ENCODE measurements at regions not wholly inside any gene's neighbourhood (a gene's known extent, or its start where the extent isn't known, plus 50 kb on each side); places are given as distances from the start of the nearest gene placed in this dataset.

DNA sequence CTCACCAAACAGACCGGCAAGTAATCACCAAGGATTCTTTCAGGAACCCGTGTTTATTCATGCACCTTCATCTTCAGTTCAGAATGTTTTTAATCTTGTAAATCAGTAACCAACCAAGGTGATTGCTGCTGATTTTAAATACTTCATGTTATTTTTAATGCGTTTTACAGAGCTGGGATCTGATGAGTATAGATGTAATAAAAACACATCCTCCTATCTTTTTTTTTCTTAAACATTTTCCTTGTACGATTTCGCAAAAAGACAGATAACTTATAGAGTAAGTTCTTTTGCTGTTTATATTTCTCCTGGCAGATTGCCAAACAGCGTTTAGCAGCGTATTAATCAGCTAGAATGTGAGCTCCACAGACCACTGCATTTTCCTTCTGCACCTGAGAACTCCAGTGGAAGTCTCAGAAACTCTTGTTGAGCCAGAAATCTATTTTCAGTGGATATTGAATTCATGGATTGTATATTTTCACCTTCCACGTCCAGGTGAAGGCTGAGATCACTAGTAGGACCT lies 397.8 kb upstream of the NRP1 start:
- Histone ChIP-seq H3K9ac (ENCODE audit: extremely low read depth, insufficient read length, low read length) (no peak overlapping the region), H3K14ac (ENCODE audit: insufficient read depth, low read length) (no peak overlapping the region), H3K4ac (ENCODE audit: low read depth, low read length) (no peak overlapping the region), H4K5ac (ENCODE audit: insufficient read length, low read depth, low read length) (no peak overlapping the region), H3K4me1 (ENCODE audit: insufficient read depth, low read length) (no peaks in the 10 kb centered on the region), H4K8ac (replicated peaks; ENCODE audit: insufficient read length, low read depth, low read length) (no peak overlapping the region), H3K23ac (ENCODE audit: insufficient read length, low read depth, low read length) (no peak overlapping the region), H2BK20ac (ENCODE audit: low read depth, low read length, poor library complexity, severe bottlenecking) (no peak overlapping the region), H3K27ac (ENCODE audit: insufficient read length, low read depth, low read length) (no peak overlapping the region), H2BK5ac (ENCODE audit: insufficient read length, low read length) (no peak overlapping the region), H3T11ph (ENCODE audit: low read length) (no peak overlapping the region), H3K4me2 (ENCODE audit: insufficient read depth, insufficient read length, low read length) (no peak overlapping the region), H2AFZ (ENCODE audit: low read length) (no peak overlapping the region), H3K56ac (ENCODE audit: insufficient read length, low read depth, low read length) (no peak overlapping the region), H3K79me1 (ENCODE audit: insufficient read depth, low read depth, low read length, poor library complexity, severe bottlenecking) (no peaks in the 10 kb centered on the region), H2BK12ac (ENCODE audit: insufficient read length, low read depth, low read length) (no peak overlapping the region), H3K18ac (ENCODE audit: insufficient read length, low read depth, low read length) (no peak overlapping the region), H2BK120ac (ENCODE audit: low read depth, low read length, poor library complexity, severe bottlenecking) (no peak overlapping the region), H2BK15ac (ENCODE audit: low read depth, low read length) (no peak overlapping the region), H2AK5ac (ENCODE audit: insufficient read length, low read length) (no peak overlapping the region), H3K23me2 (ENCODE audit: insufficient read length, low read depth, low read length, poor library complexity, severe bottlenecking) (no peaks in the 10 kb centered on the region), H4K20me1 (ENCODE audit: control insufficient read depth, insufficient read depth, insufficient read length) (no peaks in the 10 kb centered on the region), H3K79me2 (ENCODE audit: insufficient read depth, low read length) (no peaks in the 10 kb centered on the region), H3K9me3 (ENCODE audit: control insufficient read depth, low read depth, low read length) (no peaks in the 10 kb centered on the region), H3K27me3 (ENCODE audit: insufficient read depth, low read length) (no peaks in the 10 kb centered on the region), H4K91ac (ENCODE audit: insufficient read length, low read depth, low read length) (no peak overlapping the region)
- H3K36me3 Mint-ChIP-seq (ENCODE audit: insufficient read depth in 1 of 3, low read depth in 3 of 3), result peaks cover 0 to 6% (median 0%) of the 10 kb centered on the region in 3 experiments; a peak in 2 of 7 replicates
- WGBS (ENCODE audit: extremely low coverage, insufficient read length, low lambda C conversion rate), result no CpG with 5 or more reads among the region's 8 CpGs
- H3K9me3 Mint-ChIP-seq, result peaks cover 8 to 11% of the 10 kb centered on the region in 2 experiments
- H3K27ac Mint-ChIP-seq, result no peak overlapping the region
- DNase-seq, result no peak
- H3K4me3 Mint-ChIP-seq, result no peak overlapping the region
- TF ChIP-seq, protein P1, sequence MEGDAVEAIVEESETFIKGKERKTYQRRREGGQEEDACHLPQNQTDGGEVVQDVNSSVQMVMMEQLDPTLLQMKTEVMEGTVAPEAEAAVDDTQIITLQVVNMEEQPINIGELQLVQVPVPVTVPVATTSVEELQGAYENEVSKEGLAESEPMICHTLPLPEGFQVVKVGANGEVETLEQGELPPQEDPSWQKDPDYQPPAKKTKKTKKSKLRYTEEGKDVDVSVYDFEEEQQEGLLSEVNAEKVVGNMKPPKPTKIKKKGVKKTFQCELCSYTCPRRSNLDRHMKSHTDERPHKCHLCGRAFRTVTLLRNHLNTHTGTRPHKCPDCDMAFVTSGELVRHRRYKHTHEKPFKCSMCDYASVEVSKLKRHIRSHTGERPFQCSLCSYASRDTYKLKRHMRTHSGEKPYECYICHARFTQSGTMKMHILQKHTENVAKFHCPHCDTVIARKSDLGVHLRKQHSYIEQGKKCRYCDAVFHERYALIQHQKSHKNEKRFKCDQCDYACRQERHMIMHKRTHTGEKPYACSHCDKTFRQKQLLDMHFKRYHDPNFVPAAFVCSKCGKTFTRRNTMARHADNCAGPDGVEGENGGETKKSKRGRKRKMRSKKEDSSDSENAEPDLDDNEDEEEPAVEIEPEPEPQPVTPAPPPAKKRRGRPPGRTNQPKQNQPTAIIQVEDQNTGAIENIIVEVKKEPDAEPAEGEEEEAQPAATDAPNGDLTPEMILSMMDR (conservative IDR thresholded peaks at IDR 0.05), result no peak
- no peaks in the 10 kb centered on the region for H3K4me1 Mint-ChIP-seq
- H3K27me3 Mint-ChIP-seq (ENCODE audit: low read depth), result peaks cover 4% of the 10 kb centered on the region

Measured in H9 (cell line).